Neural cell (in vitro differentiated cells): ENCODE measurements at regions not wholly inside any gene's neighbourhood (a gene's known extent, or its start where the extent isn't known, plus 50 kb on each side); places are given as distances from the start of the nearest gene placed in this dataset.

Experiments used
- H2AFZ ChIP-seq: fragments of 200-600, 300-800 bp; sonication (generic), shearing (Covaris generic); 2 replicates; pipeline ENCODE4 v1.6.0; 2014; ENCODE audit warnings: low read depth, mild to moderate bottlenecking, antibody characterized with exemption, low read length, moderate library complexity
- H3F3A ChIP-seq: fragments of 200-600 bp; shearing (Covaris generic); 2 replicates; pipeline ENCODE4 v1.6.1; 2016; ENCODE audit warnings: mild to moderate bottlenecking, moderate library complexity, mixed read lengths, antibody characterized with exemption, low read length; ENCODE audit not compliant: insufficient read depth, poor library complexity, severe bottlenecking
- H3K27ac ChIP-seq: fragments of 200-600, 300-800 bp; sonication (generic), shearing (Covaris generic); 2 replicates; pipeline ENCODE4 v1.5.1; 2014; ENCODE audit warnings: mild to moderate bottlenecking, low read length, moderate library complexity
- H3K27me3 ChIP-seq: fragments of 300-800, 200-600 bp; sonication (generic), shearing (Covaris generic); 2 replicates; pipeline ENCODE4 v1.6.0; 2014; ENCODE audit warnings: mild to moderate bottlenecking, low read depth, low read length, moderate library complexity; ENCODE audit not compliant: insufficient read depth
- H3K36me3 ChIP-seq: fragments of 300-800, 200-600 bp; sonication (generic), shearing (Covaris generic); 2 replicates; pipeline ENCODE4 v1.5.1; 2014; ENCODE audit warnings: mild to moderate bottlenecking, antibody characterized with exemption, low read length, moderate library complexity; ENCODE audit not compliant: insufficient read depth
- H3K4me2 ChIP-seq: fragments of 300-800, 200-600 bp; sonication (generic), shearing (Covaris generic); 2 replicates; pipeline ENCODE4 v1.6.0; 2014; ENCODE audit warnings: mild to moderate bottlenecking, low read length
- H3K4me3 ChIP-seq: fragments of 300-800, 200-600 bp; sonication (generic), shearing (Covaris generic); 2 replicates; pipeline ENCODE4 v1.5.1; 2014; ENCODE audit warnings: mild to moderate bottlenecking, low read length, moderate library complexity
- H3K79me2 ChIP-seq: fragments of 200-600 bp; shearing (Covaris generic); replicated peaks from 2 replicates; pipeline ENCODE4 v1.6.0; 2014; ENCODE audit warnings: mild to moderate bottlenecking, low read length, moderate library complexity; ENCODE audit not compliant: insufficient read depth
- H3K9ac ChIP-seq: fragments of 300-800, 200-600 bp; sonication (generic), shearing (Covaris generic); 2 replicates; pipeline ENCODE4 v1.6.1; 2016; ENCODE audit warnings: mild to moderate bottlenecking, low read length, mixed read lengths
- H3K9me2 ChIP-seq: fragments of 200-600 bp; shearing (Covaris generic); 2 replicates; pipeline ENCODE4 v1.6.1; 2016; ENCODE audit warnings: mild to moderate bottlenecking, low read length, mixed read lengths; ENCODE audit not compliant: insufficient read depth
- H3K9me3 ChIP-seq: fragments of 200-600, 300-800 bp; sonication (generic), shearing (Covaris generic); 2 replicates; pipeline ENCODE4 v1.6.1; 2016; ENCODE audit warnings: mild to moderate bottlenecking, mixed run types, low read length, moderate library complexity, mixed read lengths
- H4K20me1 ChIP-seq: fragments of 200-600 bp; shearing (Covaris generic); 2 replicates; pipeline ENCODE4 v1.6.1; 2016; ENCODE audit warnings: mild to moderate bottlenecking, mixed run types; ENCODE audit not compliant: insufficient read depth
- CTCF ChIP-seq: fragments of 450-650 bp; IDR thresholded peaks from 2 replicates; pipeline ENCODE4 v1.5.1; 2014; ENCODE audit warnings: antibody characterized with exemption, mild to moderate bottlenecking, moderate library complexity; ENCODE audit not compliant: poor library complexity, severe bottlenecking
- EP300 ChIP-seq: fragments of 450-650 bp; conservative IDR thresholded peaks from 2 replicates; pipeline ENCODE4 v1.6.1; 2014; ENCODE audit warnings: antibody characterized with exemption, mild to moderate bottlenecking, moderate library complexity; ENCODE audit not compliant: poor library complexity, severe bottlenecking
- EZH2 ChIP-seq: fragments of 200-600, 300-800 bp; shearing (Covaris generic), sonication (generic); IDR thresholded peaks from 2 replicates; pipeline ENCODE4 v1.6.1; 2014; ENCODE audit warnings: antibody characterized with exemption, low read length, borderline replicate concordance, mild to moderate bottlenecking; ENCODE audit not compliant: insufficient read depth, poor library complexity, severe bottlenecking
- MXI1 ChIP-seq: fragments of 450-650 bp; conservative IDR thresholded peaks from 2 replicates; pipeline ENCODE4 v1.6.1; 2014; ENCODE audit warnings: antibody characterized with exemption, mild to moderate bottlenecking; ENCODE audit not compliant: poor library complexity, severe bottlenecking
- POLR2AphosphoS5 ChIP-seq: IDR thresholded peaks from 2 replicates; pipeline ENCODE4 v1.6.1; 2012
- RAD21 ChIP-seq: fragments of 450-650 bp; conservative IDR thresholded peaks from 2 replicates; pipeline ENCODE4 v1.6.1; 2014; ENCODE audit warnings: antibody characterized with exemption, mild to moderate bottlenecking, moderate library complexity
- SMC3 ChIP-seq: fragments of 450-650 bp; conservative IDR thresholded peaks from 2 replicates; pipeline ENCODE4 v1.6.1; 2014; ENCODE audit warnings: antibody characterized with exemption, mild to moderate bottlenecking, moderate library complexity; ENCODE audit not compliant: poor library complexity
- TAF1 ChIP-seq: IDR thresholded peaks from 2 replicates; pipeline ENCODE4 v1.6.1; 2012; ENCODE audit warnings: low read depth
- TF ChIP-seq, protein P1 (sequence below): IDR thresholded peaks from 2 replicates; pipeline ENCODE4 v1.6.1; 2012; ENCODE audit warnings: borderline replicate concordance

DNA sequence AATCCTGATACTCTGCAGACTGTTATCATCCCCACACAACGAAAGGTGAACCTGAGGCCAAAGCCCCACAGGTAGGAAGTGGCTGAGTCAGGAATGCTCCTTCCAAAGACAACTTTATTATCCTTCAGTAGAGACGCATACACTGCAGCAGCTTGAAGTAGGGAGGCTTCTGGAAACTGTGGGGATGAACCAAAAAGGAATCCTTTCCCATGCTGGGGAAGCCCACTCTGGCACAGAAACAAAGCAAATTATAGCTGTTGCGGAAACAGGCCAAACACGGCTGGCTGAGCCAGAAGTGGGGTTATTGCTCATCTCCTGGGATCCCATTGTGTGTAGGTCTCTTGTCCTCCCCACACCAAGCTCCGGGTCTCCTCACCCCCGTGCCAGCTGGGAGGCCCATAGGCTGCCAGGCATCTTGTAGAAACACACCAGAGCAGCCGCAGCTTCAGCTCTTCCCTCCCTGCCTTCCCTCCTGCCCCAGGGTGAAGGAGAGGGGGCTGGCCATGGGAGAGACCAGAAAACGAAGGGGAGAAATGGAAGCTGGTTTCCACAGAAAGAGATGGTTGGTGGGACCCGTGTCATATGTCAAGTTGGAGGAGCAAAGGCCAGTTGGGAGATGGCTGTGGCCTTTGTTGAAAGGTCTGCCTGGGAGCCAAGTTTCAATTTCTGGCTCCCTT lies 176.9 kb upstream of the NABP1 start:
- Histone ChIP-seq H3K36me3 (no peaks in the 10 kb centered on the region), H4K20me1 (no peaks in the 10 kb centered on the region), H3K79me2 (no peaks in the 10 kb centered on the region), H3K9ac (no peak overlapping the region), H3K9me2 (no peaks in the 10 kb centered on the region), H3F3A (no peaks in the 10 kb centered on the region), H2AFZ (no peak overlapping the region), H3K4me3 (no peak overlapping the region), H3K27me3 (no peaks in the 10 kb centered on the region), H3K4me2 (no peak overlapping the region), H3K9me3 (no peaks in the 10 kb centered on the region), H3K27ac (no peak overlapping the region)
- TF ChIP-seq EZH2 (no peak), MXI1 (no peak), SMC3 (no peak), EP300 (no peak), TAF1 (no peak), CTCF (no peak), POLR2AphosphoS5 (no peak), RAD21 (no peak)
- TF ChIP-seq, protein P1, sequence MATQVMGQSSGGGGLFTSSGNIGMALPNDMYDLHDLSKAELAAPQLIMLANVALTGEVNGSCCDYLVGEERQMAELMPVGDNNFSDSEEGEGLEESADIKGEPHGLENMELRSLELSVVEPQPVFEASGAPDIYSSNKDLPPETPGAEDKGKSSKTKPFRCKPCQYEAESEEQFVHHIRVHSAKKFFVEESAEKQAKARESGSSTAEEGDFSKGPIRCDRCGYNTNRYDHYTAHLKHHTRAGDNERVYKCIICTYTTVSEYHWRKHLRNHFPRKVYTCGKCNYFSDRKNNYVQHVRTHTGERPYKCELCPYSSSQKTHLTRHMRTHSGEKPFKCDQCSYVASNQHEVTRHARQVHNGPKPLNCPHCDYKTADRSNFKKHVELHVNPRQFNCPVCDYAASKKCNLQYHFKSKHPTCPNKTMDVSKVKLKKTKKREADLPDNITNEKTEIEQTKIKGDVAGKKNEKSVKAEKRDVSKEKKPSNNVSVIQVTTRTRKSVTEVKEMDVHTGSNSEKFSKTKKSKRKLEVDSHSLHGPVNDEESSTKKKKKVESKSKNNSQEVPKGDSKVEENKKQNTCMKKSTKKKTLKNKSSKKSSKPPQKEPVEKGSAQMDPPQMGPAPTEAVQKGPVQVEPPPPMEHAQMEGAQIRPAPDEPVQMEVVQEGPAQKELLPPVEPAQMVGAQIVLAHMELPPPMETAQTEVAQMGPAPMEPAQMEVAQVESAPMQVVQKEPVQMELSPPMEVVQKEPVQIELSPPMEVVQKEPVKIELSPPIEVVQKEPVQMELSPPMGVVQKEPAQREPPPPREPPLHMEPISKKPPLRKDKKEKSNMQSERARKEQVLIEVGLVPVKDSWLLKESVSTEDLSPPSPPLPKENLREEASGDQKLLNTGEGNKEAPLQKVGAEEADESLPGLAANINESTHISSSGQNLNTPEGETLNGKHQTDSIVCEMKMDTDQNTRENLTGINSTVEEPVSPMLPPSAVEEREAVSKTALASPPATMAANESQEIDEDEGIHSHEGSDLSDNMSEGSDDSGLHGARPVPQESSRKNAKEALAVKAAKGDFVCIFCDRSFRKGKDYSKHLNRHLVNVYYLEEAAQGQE, result no peak

DNA sequence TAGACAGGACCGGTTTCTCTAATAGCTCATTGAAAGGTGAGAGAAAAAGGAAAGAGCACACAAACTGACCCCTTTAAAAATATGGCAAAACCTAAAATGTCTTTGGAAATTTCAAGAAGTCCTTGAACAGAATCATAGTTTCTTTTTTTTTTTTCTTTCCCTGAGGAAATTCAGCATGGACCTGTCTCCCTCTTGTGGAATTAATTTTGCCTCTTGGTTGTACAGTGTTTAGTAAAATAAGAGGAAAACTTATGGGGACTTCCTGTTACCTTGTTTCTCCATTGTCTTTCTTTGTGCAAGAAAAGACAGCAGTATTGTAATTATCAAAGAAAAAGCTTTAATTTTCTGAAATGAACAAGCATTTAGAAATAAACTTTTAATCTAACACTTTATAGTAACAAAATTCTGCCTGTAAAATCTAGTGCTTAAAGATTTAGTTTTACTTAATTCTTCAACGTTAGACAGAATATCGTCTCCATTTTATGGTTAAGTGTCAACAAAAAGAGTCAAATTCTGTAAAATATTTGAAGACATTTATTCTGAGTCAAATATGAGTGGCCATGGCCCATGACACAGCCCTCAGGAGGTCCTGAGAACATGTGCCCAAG lies 176.3 kb upstream of the NABP1 start:
- H3K36me3 ChIP-seq, result no peaks in the 10 kb centered on the region
- H2AFZ ChIP-seq, result no peak overlapping the region
- no peaks in the 10 kb centered on the region for H4K20me1 ChIP-seq
- no peaks in the 10 kb centered on the region for H3F3A ChIP-seq
- TF ChIP-seq TAF1 (no peak), MXI1 (no peak), EP300 (no peak), POLR2AphosphoS5 (no peak), SMC3 (peak; percentile 63), RAD21 (peak; percentile 67), CTCF (peak; percentile 56), EZH2 (no peak)
- TF ChIP-seq, protein P1, result no peak
- H3K9me3 ChIP-seq, result no peaks in the 10 kb centered on the region
- H3K9me2 ChIP-seq, result no peaks in the 10 kb centered on the region
- H3K9ac ChIP-seq, result no peak overlapping the region
- H3K79me2 ChIP-seq, result no peaks in the 10 kb centered on the region
- no peak overlapping the region for H3K4me3 ChIP-seq
- H3K27me3 ChIP-seq, result no peaks in the 10 kb centered on the region
- no peak overlapping the region for H3K27ac ChIP-seq
- no peak overlapping the region for H3K4me2 ChIP-seq
